Ishikawa (cell line): ENCODE measurements at regions not wholly inside any gene's neighbourhood (a gene's known extent, or its start where the extent isn't known, plus 50 kb on each side); places are given as distances from the start of the nearest gene placed in this dataset.

Source experiments
- EGR1 ChIP-seq: IDR thresholded peaks from 2 replicates; pipeline ENCODE4 v1.6.1; 2012
- EP300 ChIP-seq: IDR thresholded peaks from 2 replicates; pipeline ENCODE4 v1.6.1; 2012; ENCODE audit warnings: borderline replicate concordance
- MAX ChIP-seq: IDR thresholded peaks from 2 replicates; pipeline ENCODE4 v1.6.1; 2012
- RAD21 ChIP-seq: IDR thresholded peaks from 2 replicates; pipeline ENCODE4 v1.6.1; 2012; ENCODE audit warnings: low read depth
- REST ChIP-seq: IDR thresholded peaks from 2 replicates; pipeline ENCODE4 v1.6.1; 2012; ENCODE audit warnings: low read depth, mild to moderate bottlenecking
- TAF1 ChIP-seq: IDR thresholded peaks from 2 replicates; pipeline ENCODE4 v1.6.1; 2012; ENCODE audit warnings: low read depth, mild to moderate bottlenecking
- TCF12 ChIP-seq: IDR thresholded peaks from 2 replicates; pipeline ENCODE4 v1.6.1; 2012; ENCODE audit warnings: low read depth
- USF1 ChIP-seq: IDR thresholded peaks from 2 replicates; pipeline ENCODE4 v1.6.1; 2012
- YY1 ChIP-seq: IDR thresholded peaks from 2 replicates; pipeline ENCODE4 v1.6.1; 2012; ENCODE audit warnings: low read depth

DNA sequence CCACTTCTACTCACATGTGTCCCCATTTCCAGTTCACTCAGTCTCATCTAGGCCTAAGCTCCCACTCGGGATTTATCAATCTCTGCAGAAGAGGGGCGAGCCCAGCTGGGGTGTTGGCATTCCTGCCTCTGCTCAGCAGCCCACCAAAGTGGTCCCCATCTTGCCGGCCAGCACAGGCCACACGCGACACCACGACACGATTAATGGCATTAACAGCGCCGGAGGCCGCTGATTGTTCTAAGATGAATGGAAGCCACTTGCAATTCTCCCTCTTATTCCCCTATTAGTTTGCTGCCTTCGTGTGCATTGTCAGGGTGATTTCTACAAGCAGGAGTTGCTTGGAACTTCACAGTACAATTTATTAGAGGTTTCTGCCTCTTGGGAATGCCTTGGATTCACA, 477.3 kb downstream of the SHQ1 start:
- TF ChIP-seq EP300, result no peak
- no peak for TF ChIP-seq MAX
- no peak for TF ChIP-seq RAD21
- no peak for TF ChIP-seq YY1
- TF ChIP-seq REST, result no peak
- no peak for TF ChIP-seq USF1
- no peak for TF ChIP-seq TCF12
- TF ChIP-seq TAF1, result no peak
- TF ChIP-seq EGR1, result no peak
